Gastrocnemius medialis (tissue), 4 donors: ENCODE measurements at regions not wholly inside any gene's neighbourhood (a gene's known extent, or its start where the extent isn't known, plus 50 kb on each side); places are given as distances from the start of the nearest gene placed in this dataset.

Experiments used
- POLR2A ChIP-seq, 2 donors: fragments of 450-650 bp; IDR thresholded peaks; one replicate each; pipeline ENCODE4 v1.6.1; 2017; ENCODE audit warnings: antibody characterized with exemption in 2 of 2, mild to moderate bottlenecking in 2 of 2, moderate library complexity in 2 of 2
- TF ChIP-seq, protein P1 (sequence below), 5 experiments: fragments of 450-650 bp in 3 of 5; fragments of 200-600 bp in 2 of 5; sonication (generic) in 2 of 5; IDR thresholded peaks in 4 of 5; conservative IDR thresholded peaks in 1 of 5; 1 replicate in 4 of 5; 2 replicates in 1 of 5; pipeline ENCODE4 v1.5.1; 2016 to 2019; ENCODE audit warnings: antibody characterized with exemption in 5 of 5, mild to moderate bottlenecking in 3 of 5, moderate library complexity in 3 of 5

DNA sequence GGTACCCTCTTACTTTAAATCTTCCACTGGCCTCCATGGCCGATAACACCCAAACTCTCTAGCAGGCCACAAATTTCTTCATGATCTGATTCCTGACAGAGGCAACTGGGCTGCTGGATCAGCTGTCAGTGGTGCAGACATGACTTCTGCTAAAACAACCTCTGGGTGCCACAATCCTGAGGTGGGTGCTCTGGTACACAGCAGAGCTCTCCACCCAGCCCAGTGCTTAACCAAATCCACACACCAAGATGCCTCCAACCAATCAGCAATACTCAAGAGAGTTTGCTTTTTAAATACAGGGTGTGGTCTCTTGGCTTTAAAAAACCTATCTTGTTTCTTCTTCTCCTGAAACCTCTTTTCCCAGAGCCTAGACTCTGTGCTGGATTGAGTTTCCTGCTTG, 126.6 kb upstream of the SPACA1 start:
- TF ChIP-seq, protein P1, sequence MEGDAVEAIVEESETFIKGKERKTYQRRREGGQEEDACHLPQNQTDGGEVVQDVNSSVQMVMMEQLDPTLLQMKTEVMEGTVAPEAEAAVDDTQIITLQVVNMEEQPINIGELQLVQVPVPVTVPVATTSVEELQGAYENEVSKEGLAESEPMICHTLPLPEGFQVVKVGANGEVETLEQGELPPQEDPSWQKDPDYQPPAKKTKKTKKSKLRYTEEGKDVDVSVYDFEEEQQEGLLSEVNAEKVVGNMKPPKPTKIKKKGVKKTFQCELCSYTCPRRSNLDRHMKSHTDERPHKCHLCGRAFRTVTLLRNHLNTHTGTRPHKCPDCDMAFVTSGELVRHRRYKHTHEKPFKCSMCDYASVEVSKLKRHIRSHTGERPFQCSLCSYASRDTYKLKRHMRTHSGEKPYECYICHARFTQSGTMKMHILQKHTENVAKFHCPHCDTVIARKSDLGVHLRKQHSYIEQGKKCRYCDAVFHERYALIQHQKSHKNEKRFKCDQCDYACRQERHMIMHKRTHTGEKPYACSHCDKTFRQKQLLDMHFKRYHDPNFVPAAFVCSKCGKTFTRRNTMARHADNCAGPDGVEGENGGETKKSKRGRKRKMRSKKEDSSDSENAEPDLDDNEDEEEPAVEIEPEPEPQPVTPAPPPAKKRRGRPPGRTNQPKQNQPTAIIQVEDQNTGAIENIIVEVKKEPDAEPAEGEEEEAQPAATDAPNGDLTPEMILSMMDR (IDR thresholded peaks at IDR 0.05 in 4 of 5, conservative IDR thresholded peaks at IDR 0.05 in 1 of 5): no peak
- no peak for TF ChIP-seq POLR2A (IDR thresholded peaks at IDR 0.05)
